ENCODE measurements at regions not wholly inside any gene's neighbourhood (a gene's known extent, or its start where the extent isn't known, plus 50 kb on each side); places are given as distances from the start of the nearest gene placed in this dataset.
"Not testable (repeated sequence)": the region's sequence is repeated elsewhere in the genome, so short reads cannot be mapped to it uniquely, and the experiment has no call there.

GRCh38 chr20:57813509-57814269 is 103.9 kb upstream of the PMEPA1 start:
- DNase-seq, result no peak

- DNase-seq, result not testable (repeated sequence)
These were observed 102.8 kb upstream of the PMEPA1 start for GRCh38 chr20:57812632-57813031.

- no peak for DNase-seq
These were observed 101.7 kb upstream of the PMEPA1 start for GRCh38 chr20:57811374-57812020.

- DNase-seq, result no peak
These were observed 100.9 kb upstream of the PMEPA1 start for GRCh38 chr20:57810511-57811373.

- no peak for DNase-seq
These were observed 99.9 kb upstream of the PMEPA1 start for GRCh38 chr20:57809661-57810172.

GRCh38 chr20:57809149-57809548 is 99.3 kb upstream of the PMEPA1 start:
- DNase-seq, result no peak

- no peak for DNase-seq
These were observed 98.7 kb upstream of the PMEPA1 start for GRCh38 chr20:57808264-57809070.

- DNase-seq, result no peak
These were observed 97.8 kb upstream of the PMEPA1 start for GRCh38 chr20:57807401-57808263.

- no peak for DNase-seq
These were observed 97.2 kb upstream of the PMEPA1 start for GRCh38 chr20:57806975-57807374.

- DNase-seq, result no peak
These were observed 96.7 kb upstream of the PMEPA1 start for GRCh38 chr20:57806476-57806875.

- no peak for DNase-seq
These were observed 95.9 kb upstream of the PMEPA1 start for GRCh38 chr20:57805747-57806146.

GRCh38 chr20:57804470-57805250 is 94.8 kb upstream of the PMEPA1 start:
- DNase-seq, result no peak

- DNase-seq, result no peak
These were observed 93.7 kb upstream of the PMEPA1 start for GRCh38 chr20:57803508-57804005.

GRCh38 chr20:57802765-57803507 is 93.1 kb upstream of the PMEPA1 start:
- no peak for DNase-seq

- DNase-seq, result no peak
These were observed 91.8 kb upstream of the PMEPA1 start for GRCh38 chr20:57801581-57801980.

- no peak for DNase-seq
These were observed 91.1 kb upstream of the PMEPA1 start for GRCh38 chr20:57800791-57801430.

GRCh38 chr20:57797401-57797800 is 87.6 kb upstream of the PMEPA1 start:
- DNase-seq, result no peak

GRCh38 chr20:57795977-57796560 is 86.3 kb upstream of the PMEPA1 start:
- no peak for DNase-seq

GRCh38 chr20:57795342-57795697 is 85.5 kb upstream of the PMEPA1 start:
- no peak for DNase-seq

All from NCI-H2029 treated with DMSO at 0.1 percent for 48 hours (cell line).